GM18907 (cell line): ENCODE measurements at regions not wholly inside any gene's neighbourhood (a gene's known extent, or its start where the extent isn't known, plus 50 kb on each side); places are given as distances from the start of the nearest gene placed in this dataset.
A peak's percentile ranks its signal among the peaks of the same experiment; 100 is the strongest.
"Not testable (repeated sequence)": the region's sequence is repeated elsewhere in the genome, so short reads cannot be mapped to it uniquely, and the experiment has no call there.

Experiments used
- ATAC-seq: cut with Tn5 transposase; IDR thresholded peaks from one replicate; pipeline ENCODE4 v1.9.1; 2021; ENCODE audit warnings: mild to moderate bottlenecking, moderate library complexity; ENCODE audit not compliant: unreplicated experiment

- no peak for ATAC-seq
These were observed 249.9 kb downstream of the PAPSS1 start for GRCh38 chr4:107470173-107470572.

DNA sequence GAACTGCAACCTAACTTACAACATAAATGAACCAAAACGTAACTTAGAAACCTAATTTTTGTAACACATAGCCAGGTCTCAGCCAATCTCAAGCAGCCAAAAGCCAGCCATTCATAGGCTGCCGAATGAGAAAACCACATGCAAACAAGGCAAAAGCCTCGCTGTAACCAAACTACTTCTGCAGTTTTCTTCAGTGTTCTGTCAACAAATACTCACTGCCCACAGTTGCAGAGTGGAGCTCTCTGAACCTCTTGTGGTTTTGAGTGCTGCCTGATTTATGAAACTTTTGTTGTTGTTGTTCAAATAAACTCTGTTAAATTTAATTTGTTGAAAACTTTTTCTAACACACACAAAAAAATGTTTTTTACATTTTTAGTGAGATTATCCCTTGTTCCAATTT lies 251.2 kb downstream of the PAPSS1 start:
- ATAC-seq = peak; percentile 63

DNA sequence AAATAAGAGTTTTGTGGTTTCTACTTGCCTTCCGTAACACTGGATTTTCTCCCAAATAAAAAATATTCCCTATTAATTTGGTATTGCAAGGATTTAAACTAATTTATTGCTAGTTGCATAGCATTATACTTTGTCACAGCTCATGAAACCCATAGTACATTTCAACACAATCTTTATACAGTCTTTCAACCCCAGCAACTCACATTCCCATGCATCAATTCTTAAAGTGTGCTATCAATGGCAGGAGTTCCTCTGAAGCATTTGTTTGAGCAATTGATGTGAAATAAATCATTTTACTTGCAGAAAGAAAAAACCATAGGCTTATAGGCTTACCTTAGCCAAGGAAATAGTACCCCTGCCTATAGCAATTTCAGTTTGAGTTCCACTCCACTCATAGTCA lies 251.9 kb downstream of the PAPSS1 start:
- ATAC-seq = no peak

DNA sequence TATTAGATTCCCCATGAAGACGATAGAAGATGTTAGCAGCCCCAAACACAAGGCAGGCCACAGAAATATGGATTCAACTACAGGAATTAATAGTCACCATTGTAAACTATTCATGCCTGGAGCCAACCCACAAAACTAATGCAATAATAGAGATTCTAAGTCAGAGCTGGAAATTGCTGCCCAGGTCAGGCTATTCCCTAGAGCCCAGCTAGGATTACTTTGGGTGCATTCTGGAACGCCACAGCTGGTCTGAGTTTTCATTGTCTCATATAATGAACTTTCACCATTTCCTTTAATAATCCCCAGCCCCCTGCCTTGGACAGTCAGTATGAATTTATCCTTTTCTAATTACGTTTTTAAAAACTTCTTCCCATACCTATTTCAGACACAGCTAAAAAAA lies 252.6 kb downstream of the PAPSS1 start:
- no peak for ATAC-seq

DNA sequence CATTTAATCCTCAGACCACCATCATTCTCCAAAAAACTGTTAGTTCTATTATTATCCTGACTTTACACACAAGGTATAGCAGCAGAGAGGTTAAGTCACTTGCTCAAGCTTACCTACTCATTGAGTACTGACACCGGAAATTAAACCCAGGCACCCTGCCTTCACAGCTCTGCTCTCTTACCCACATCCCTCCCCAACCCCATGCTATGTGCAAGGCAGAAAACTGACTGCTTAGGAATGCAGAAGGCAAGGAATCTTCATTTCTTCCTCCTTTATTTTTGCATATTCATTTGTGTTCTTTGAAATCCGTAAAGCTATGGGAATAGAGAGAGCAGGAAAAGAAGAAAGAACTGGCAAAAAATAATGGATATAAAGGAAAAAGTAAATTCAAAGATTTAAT lies 261.8 kb downstream of the PAPSS1 start:
- no peak for ATAC-seq

DNA sequence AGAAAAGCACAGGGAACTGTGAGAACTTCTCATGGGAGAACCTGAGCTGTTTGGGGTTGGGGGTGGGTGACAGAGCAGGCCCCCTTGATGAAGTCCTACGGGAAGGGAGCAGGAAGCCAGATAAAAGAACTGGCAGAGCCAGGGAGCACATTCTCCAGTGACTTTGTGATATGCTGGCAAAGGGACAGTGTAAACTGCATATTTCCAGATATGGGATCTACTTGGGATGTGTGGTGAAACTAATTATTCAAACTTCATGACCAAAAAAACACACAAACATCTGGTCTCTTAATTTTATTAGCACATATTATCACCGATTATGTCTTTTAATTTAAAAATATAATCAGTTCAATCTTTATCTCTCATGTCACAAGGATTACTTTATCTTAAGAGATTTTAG lies 266.0 kb downstream of the PAPSS1 start:
- no peak for ATAC-seq

- ATAC-seq = no peak
These were observed 267.1 kb downstream of the PAPSS1 start for GRCh38 chr4:107452717-107453630.

DNA sequence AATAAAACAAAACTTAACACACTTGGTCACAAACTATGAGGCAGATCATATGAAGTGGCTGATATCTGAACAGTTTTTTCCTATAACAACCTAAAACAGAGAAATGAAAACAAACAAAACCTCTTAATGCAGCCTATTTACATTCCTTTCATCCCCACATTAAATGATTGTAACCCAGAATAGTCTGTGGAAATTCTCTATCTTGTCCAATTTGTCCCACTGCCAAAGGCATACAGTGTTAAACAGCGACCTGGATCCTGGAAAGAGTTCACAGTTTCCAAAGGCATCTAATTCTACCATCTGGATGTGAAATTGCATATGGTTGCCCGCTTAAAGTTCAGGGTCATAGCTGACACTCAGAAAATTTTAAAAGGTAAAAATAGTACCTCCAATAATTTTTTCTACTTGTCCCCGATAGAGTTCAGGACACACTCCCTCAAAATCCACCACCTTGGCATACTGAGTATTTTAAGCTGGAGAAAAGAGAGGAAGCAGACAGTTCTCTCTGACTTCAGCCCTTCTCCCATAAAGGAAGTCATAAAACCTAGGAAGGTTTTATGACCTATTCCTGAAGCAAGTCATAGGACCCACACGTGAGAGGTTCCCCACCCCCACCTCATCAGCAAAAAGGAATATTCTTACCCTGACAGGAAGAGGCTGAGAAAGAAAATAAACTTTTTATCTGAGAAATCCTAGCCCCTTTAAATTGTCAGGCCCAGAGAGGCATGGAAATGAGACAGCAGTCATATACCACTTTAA lies 270.2 kb downstream of the PAPSS1 start:
- ATAC-seq = no peak

GRCh38 chr4:107442538-107443111 lies 277.4 kb downstream of the PAPSS1 start:
- ATAC-seq = no peak

DNA sequence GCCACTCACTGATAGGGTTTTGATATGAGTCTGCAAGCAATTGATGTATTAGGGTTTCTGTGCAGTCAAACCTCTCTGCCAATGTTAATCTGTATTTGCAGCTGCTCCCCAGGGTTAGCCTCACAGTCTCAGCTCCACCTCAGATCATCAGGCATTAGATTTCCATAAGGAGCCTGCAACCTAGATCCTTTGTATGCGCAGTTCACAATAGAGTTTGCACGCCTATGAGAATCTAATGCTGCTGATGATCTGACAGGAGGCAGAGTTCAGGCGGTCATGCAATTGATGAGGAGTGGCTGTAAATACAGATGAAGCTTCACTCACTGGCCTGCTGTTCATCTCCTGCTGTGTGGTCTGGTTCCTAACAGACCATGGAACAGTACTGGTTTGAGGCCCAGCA lies 280.6 kb downstream of the PAPSS1 start:
- ATAC-seq = no peak

- not testable (repeated sequence) for ATAC-seq
These were observed 283.6 kb downstream of the PAPSS1 start for GRCh38 chr4:107436471-107436870.

DNA sequence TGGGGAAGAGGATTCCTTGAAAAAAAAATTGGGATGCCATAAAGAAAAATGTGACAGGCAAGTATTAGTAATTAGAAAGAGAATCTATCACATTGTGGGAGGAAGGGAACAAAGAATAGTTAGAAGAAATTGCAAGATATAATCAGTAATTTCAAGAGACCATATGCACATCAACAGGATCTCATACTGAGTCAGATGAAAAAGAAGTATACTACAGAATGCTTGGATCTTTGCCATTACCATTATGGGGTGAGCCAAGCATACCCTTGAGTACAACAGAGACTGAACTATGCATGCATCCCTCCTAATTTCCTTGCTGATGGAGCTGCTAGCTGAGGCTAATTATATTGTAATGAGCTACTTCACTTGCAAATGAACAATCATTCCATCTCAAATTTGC lies 287.6 kb downstream of the PAPSS1 start:
- ATAC-seq = no peak

GRCh38 chr4:107423677-107424405 lies 296.2 kb downstream of the PAPSS1 start:
- ATAC-seq = no peak

- not testable (repeated sequence) for ATAC-seq
These were observed 300.5 kb downstream of the PAPSS1 start for GRCh38 chr4:107419536-107419935.

DNA sequence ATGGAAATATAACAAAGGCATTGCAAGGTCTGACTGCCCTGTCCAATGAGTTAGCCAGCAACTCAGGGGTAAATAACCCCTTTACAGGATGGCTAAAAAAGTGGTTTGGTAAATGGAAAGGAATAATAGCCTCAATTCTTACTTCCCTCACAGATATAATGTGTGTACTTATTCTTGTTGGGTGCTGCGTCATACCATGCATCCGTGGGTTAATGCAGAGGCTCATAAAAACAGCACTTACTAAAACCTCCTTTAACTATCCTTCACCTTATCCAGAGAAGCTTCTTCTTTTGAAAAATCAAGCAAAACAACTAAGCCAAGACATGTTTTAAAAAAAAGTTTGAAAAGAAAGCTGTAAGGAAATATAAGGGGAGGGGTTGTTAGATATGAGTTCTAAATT lies 301.0 kb downstream of the PAPSS1 start:
- no peak for ATAC-seq

DNA sequence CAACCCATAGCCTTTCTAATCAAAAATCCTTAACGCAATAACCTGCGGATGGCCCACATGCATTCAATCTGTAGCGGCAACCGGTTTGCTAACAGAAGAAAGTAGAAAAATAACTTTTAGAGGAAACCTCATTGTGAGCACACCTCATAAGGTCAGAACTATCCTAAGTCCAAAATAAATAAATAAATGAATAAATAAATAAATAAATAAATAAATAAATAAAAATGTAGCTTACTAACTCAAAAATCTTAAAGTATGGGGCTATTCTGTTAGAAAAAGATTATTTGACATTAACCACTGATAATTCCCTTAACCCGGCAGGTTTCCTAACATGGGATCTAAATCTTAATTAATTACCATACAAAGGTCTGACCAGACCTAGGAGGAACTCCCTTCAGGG lies 304.5 kb downstream of the PAPSS1 start:
- not testable (repeated sequence) for ATAC-seq

GRCh38 chr4:107409872-107410271 lies 310.2 kb downstream of the PAPSS1 start:
- not testable (repeated sequence) for ATAC-seq

GRCh38 chr4:107408968-107409367 lies 311.1 kb downstream of the PAPSS1 start:
- no peak for ATAC-seq

DNA sequence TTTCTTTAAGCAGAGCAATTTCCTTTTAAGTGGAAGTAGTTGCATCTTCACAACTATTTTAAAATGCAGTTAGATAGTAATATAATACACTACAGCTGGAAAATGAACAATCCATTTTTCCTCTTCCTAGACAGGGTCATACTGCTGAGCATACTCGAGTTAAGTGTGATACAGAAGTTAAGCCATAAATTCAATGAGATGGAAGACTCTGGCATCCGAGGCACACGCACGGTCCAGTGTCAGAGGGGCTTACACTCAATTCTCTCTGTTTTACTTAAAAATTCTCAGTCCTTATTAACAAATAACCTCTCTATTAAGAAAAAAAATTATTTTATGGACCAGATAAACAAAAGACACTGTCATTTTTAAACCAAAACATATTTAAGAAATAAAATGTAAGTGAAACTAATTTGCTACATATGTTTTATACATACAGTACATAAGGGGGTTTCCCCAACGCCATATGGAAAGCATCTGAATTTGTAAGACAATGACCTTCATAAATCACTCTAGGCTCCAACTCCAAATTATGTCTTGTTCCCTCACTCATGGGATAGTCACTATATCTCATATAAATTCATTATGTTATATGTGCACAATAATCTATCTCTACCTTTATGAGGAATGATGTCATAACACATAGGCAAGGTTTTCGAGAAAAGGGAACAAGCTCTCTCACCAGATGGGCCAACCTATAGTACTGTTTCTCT lies 315.3 kb downstream of the PAPSS1 start:
- no peak for ATAC-seq

DNA sequence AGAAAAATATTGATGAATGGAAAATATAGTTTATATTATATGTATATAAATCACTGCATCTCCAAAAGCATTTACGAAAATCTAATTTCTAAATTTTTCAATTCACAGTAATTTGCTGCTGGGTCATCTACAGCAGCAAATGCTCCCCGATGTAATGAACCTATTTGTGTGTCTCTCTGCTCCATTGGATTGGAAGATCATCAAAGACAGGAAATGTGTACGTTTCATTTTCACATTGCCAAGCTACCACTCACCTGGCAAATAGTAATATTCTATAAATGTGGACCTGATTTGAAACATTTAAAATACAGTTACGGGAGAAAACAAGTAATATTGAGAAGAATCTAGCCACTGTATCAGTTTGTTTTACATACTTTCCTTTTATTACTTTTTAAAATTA lies 317.7 kb downstream of the PAPSS1 start:
- ATAC-seq = no peak
